NCI-H187 treated with DMSO at 0.1 percent for 48 hours (cell line): ENCODE measurements at regions not wholly inside any gene's neighbourhood (a gene's known extent, or its start where the extent isn't known, plus 50 kb on each side); places are given as distances from the start of the nearest gene placed in this dataset.

ENCODE experiments used
- DNase-seq: peaks from one replicate; lab custom pipeline; 2025; lab: John Stamatoyannopoulos, UW

DNA sequence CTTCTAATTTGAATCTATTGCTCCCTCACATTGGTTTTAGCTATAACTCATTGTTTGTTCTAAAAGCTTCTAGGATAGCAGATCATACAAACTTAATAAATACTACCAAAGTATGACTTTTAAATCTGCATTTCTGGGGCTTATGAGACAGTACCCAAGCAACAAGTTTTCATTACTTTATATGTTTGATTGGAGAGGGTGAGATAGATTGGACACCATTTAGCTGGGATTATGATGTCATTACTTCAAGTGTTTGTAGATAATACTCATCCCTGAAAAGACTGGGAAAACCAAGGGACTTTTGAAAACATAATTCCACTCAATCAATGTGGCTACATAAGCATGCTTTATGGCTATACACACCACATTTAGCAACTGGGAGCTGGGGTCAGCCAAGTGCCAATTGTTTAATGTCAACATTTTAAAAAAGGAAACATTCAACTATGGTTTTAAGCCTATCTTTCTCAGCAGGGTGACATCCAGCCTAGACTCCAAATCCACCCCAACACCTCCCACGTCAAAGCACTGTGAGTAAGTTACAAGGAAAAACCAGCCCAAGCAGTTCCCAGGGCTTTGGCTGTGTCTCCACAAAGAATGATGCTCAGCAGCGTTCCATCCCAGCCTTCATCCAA, 119.9 kb downstream of the ETAA1 start:
- no peak for DNase-seq

- no peak for DNase-seq
Observed at GRCh38 chr2:67522148-67522547, 125.0 kb downstream of the ETAA1 start.

- no peak for DNase-seq
Observed at GRCh38 chr2:67524213-67524612, 127.1 kb downstream of the ETAA1 start.

DNA sequence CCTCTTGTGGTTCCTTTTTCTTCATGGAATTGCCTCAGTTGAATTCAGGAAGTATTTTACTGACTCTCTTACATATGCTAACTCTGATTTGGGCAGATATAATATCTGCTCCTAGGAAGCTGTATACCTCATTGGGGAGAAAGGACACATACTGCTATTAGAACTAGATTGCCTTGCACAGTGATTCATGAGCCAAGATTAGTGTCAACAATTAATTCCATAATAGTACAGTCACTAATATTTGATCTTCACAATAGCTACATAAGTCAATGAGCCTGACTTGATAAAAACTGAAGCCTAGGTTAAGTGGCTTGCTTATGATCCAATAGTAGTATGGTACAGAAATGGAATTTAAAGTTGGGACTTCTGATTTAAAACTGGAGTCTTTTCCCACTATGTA, 127.6 kb downstream of the ETAA1 start:
- no peak for DNase-seq

DNA sequence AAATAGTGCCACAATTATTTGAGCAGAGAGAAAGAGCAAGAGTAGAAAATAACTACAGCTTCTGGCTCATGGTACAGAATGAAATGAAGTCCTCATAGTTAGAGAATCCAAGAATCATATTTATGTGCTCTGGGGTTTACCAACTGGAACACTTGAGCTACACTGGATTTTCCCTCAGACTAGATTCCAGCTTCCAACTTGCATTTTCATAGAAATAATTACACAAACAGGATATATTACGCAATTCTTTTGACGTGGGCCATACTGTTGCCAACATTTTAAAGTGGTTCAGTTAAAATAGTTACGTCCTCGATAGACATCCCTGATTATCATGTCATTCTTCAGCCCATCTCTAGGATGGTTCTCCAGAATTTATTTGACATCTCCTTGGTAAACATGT, 129.2 kb downstream of the ETAA1 start:
- no peak for DNase-seq

DNA sequence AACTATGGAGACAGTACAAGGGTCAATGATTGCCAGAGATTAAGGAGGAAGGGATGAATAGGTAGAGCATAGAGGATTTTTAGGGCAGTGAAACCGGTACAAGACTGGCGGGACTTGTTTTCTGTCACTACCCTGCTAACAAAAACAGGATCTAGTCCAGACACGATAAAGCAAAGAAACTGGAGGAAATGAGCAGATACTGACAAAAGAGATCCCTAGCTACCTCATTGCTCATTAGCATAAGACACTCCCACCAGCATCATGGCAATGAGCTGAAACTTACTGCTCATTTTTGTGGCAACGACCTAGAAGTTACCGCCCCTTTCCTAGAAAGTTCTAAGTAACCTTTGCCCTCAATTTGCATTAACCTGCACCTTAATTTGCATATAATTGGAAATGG, 131.2 kb downstream of the ETAA1 start:
- DNase-seq = no peak

DNA sequence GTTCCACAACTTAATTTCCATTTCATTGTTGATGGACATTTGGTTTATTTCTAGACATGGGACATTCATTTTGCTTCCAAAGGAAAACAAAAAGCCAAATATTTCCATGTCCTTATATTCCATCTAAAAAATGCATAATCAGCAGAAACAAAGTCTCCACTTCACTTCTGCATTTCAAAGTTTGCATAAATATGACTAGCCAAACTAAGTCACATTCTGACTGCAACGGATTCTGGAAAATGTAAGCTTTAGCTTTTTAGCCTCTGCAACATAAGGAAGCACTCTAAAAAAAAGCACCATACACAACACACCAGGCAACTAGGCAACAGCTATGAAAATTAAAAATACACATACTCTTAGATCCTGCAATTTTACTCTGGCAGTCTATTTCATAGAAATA, 135.3 kb downstream of the ETAA1 start:
- DNase-seq = no peak

DNA sequence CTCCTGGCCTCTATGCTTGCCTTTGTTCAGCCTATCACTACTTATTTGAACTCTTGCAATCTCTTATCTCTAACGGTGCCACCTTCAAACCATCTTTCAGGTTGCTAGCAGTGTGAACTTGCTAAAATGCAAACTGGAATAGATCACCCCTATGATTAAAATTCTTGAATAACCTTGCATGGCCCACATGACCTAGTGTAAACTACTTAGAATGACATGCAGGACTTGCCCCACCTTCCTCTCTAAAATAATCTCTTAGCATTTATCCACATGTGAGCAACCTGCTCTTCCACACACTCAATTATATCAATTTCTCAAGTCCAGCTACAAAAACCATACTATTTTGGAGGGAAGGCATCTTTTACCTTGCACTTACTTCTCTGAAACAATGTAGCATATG, 137.6 kb downstream of the ETAA1 start:
- DNase-seq = no peak

DNA sequence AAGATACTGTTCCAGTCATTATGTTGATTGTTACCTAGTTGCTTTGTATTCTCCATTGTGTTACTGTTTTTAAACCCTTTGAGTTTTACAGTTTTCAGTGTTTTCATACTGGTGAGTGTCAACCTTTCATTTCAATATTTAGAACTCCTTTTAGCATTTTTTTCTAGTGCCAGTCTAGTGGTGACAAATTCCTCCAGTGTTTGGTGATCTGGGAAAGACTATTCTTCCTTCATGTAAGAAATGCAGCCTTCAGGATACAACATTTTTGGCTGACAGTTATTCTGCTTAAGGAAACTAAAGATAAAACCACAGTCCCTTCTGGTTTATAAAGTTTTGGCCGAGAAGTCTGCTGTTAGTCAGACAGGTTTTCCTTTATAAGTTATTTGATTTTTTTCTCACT, 143.8 kb downstream of the ETAA1 start:
- DNase-seq = no peak

DNA sequence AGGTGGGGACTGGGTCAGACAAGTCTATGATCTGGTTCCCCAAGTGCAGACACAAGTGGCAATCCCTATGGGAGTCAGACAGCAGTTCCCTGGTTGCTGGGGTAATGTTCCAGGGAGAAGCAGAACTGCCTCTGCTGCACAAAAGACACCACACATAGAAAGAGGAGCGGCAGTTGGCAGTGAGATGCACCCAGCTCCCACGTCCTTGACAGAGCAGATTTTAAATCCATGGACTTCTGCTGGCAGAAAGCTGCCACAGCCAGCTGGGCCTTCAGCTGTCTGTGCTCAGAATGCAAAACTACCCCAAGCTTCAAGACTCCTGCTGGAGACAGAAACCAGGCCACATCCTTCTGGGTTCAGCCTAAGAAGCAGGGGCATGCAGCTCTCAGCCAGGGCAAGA, 147.2 kb downstream of the ETAA1 start:
- no peak for DNase-seq

- DNase-seq = no peak
Observed at GRCh38 chr2:67548317-67549201, 151.4 kb downstream of the ETAA1 start.

DNA sequence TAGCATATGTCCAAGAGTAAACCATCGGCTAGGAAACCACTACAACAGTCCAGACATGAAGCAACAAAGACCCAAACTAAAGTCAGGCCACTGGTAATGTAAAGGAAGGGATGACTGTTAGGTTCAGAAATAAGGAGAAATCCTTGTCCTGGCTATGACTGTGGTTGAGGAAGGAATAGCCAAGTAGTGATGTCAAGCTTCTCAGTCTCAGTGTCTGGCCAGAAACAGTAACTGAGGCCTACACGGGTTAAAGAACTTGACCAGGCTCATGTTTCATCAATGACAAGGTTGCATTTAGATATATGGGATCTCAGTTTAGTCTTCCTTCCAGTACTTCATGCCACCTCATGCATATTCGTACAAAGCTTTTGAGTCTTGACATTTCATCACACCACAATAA, 162.0 kb downstream of the ETAA1 start:
- DNase-seq = no peak

DNA sequence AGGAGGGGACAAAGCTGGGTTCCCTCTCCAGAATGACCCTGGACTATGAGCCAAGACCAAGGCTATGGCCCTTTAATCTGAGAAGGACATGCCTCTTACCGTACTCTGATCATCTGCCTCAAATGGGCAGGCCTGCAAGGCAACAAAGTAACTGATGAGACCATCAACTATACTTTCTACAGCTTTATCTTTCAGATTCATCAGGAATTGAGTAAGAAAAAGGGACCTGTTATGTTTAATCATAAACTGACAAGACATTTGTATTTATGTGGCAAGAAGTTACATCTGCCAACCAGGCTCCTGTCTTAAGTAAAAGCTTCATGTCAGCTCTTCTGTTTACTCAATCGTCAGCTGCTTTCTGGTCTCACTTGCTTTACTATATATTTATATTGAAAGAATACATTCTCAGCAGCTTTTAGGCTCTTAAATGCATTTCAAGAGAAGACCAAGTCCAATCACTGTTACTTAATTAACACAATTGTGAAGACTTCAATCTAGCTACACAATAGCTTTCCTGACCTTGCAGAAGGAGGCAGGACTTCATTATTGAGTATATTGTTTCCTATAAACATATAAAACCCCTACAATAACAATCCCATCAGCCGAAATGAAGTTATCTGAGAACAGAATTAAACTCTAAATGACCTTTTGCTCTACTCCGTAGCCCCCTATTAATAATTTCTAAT, 163.8 kb downstream of the ETAA1 start:
- DNase-seq = no peak

DNA sequence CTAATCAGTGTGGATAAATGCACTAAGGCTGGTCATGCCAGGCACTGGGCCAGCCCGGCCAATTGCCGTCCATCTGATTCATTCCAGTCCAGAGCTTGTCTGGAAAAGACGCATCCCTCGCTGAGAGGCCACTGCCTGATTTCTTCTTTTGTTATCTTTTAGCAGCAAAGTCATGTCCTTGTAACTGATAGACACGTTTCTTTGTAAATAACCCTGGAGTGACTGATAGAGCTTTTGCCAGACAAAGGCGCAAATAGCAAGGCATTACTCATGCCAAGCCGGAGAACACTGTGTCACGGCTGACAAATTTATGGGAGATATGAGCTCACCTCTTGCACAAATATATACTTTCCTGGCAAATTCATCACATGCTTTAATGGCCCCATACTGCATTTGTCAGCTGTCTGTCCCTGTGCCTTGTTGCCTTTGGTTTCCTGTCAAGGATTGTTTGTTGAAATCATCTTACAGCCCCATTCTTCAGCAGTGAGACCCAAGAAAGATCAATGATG, 164.4 kb downstream of the ETAA1 start:
- no peak for DNase-seq

DNA sequence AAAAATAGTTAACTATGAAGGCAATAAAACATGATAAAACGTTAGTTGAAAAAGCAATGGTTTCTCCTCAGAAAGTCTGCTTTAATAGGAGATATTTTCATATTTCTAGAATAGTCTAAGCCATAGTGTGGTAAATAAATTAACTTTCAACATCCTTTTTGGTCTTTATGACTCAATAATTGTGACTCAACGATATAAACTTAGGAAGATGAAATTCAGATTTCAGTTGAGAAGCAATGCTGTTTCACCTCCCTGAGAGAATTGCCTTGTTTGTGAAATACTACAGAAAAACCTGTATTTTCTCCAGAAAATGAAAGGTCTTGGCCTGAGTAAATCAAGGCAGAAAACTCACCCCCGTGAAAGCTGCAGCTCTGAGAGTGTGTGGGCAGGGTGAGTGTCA, 166.9 kb downstream of the ETAA1 start:
- DNase-seq = no peak

GRCh38 chr2:67564626-67565025, 167.5 kb downstream of the ETAA1 start:
- DNase-seq = no peak

DNA sequence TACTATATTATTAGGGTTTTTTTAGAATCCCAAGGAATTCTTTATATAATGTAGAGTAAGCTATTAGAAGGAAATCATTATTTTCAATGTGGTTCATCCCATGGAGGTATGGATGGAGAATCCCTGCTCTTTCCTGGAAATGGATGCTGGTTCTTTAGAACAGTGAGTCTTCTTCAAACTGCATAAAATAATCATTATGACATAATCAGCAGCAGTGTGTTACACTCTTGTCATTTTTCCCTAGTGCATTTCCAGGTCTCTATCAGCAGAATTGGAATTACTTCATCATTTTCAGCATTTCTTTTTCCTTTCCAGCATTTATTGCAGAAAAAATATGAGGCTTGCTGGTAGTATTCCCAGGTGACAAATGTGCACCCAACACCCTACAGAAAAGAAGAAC, 168.1 kb downstream of the ETAA1 start:
- DNase-seq = no peak

GRCh38 chr2:67565761-67566160, 168.6 kb downstream of the ETAA1 start:
- no peak for DNase-seq

- no peak for DNase-seq
Observed at GRCh38 chr2:67566285-67566684, 169.2 kb downstream of the ETAA1 start.

GRCh38 chr2:67566958-67567635, 170.0 kb downstream of the ETAA1 start:
- no peak for DNase-seq

DNA sequence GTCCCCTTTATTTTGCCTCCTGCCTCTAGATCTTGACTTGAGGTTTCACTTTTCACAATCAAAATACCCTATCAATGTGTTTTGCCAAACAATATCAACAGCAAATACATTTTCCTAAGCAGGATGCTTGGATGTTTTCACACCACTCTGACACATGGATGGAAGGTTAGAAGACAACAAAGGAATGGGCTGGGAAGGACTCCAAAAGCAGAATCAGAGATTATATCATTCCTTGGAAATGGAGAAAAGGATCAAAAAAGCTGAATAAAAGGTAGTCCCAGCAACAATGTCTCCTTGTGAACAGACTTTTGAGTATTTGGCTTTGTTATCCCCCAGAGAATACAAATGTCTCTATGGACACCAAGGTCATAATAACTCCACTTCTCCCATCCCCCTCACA, 170.8 kb downstream of the ETAA1 start:
- no peak for DNase-seq

GRCh38 chr2:67570611-67571010, 173.5 kb downstream of the ETAA1 start:
- no peak for DNase-seq
